Kidney epithelial cell (primary cell): ENCODE measurements at regions not wholly inside any gene's neighbourhood (a gene's known extent, or its start where the extent isn't known, plus 50 kb on each side); places are given as distances from the start of the nearest gene placed in this dataset.

ENCODE experiments used
- DNase-seq: peaks from one replicate; pipeline ENCODE4 v3.0.0-alpha.2; 2010; ENCODE audit warnings: low read depth
- H3K27me3 ChIP-seq: 2 replicates; pipeline ENCODE4 v1.6.0; 2011; ENCODE audit warnings: low read length; ENCODE audit not compliant: control insufficient read depth, insufficient read depth
- H3K36me3 ChIP-seq: 2 replicates; pipeline ENCODE4 v1.5.1; 2011; ENCODE audit warnings: low read length; ENCODE audit not compliant: control insufficient read depth, insufficient read depth
- H3K4me3 ChIP-seq: 2 replicates; pipeline ENCODE4 v1.5.1; 2011; ENCODE audit warnings: low read depth, mild to moderate bottlenecking, control low read depth, low read length
- TF ChIP-seq, protein P1 (sequence below): IDR thresholded peaks from 2 replicates; pipeline ENCODE4 v1.5.1; 2011; ENCODE audit warnings: mild to moderate bottlenecking, moderate library complexity, low read length, control low read depth, inconsistent platforms; ENCODE audit not compliant: insufficient read depth, poor library complexity, severe bottlenecking

DNA sequence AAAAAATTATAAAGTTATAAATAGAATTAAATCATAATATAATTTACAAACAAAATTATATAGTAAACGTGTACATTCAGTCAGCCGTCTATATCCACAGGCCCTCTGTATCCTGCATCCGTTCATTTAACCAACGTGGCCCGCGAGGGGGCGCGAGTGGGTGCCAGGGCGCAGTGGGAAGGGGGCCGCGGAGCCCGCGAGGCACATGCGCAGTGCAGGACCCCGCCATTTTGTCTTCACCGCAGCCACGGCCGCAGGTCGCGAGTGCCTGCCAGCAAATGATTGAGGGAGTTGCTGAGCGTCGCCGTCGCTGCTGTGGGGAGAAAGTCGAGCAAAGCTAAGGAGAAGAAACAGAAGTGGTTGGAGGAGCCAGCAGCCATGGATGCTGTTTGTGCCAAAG lies 53.4 kb upstream of the ECI2 start:
- TF ChIP-seq, protein P1, sequence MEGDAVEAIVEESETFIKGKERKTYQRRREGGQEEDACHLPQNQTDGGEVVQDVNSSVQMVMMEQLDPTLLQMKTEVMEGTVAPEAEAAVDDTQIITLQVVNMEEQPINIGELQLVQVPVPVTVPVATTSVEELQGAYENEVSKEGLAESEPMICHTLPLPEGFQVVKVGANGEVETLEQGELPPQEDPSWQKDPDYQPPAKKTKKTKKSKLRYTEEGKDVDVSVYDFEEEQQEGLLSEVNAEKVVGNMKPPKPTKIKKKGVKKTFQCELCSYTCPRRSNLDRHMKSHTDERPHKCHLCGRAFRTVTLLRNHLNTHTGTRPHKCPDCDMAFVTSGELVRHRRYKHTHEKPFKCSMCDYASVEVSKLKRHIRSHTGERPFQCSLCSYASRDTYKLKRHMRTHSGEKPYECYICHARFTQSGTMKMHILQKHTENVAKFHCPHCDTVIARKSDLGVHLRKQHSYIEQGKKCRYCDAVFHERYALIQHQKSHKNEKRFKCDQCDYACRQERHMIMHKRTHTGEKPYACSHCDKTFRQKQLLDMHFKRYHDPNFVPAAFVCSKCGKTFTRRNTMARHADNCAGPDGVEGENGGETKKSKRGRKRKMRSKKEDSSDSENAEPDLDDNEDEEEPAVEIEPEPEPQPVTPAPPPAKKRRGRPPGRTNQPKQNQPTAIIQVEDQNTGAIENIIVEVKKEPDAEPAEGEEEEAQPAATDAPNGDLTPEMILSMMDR, result no peak
- Histone ChIP-seq H3K4me3 (no peak overlapping the region), H3K27me3 (no peaks in the 10 kb centered on the region), H3K36me3 (no peaks in the 10 kb centered on the region)
- no peak for DNase-seq

DNA sequence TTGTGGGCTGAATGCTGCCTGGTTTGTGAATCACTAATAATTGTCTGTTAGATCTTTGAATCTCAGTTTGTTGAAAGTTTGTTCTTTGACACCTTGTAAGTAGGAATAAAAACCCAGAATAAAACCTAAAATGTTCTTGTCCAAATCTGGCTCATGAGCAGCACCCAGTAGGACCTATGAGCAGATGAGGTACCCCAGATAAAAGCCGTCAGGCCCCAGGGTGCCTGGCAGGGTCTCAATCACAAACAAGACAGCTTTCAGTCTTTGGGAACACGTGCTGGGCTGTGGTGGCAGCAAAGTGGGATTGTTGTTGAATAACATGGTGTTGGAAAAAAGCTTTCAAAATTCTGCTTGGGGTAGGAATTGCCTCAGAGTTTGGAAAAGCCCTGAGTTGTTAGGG lies 52.1 kb upstream of the ECI2 start:
- no peak overlapping the region for H3K4me3 ChIP-seq
- H3K36me3 ChIP-seq, result no peaks in the 10 kb centered on the region
- TF ChIP-seq, protein P1, result no peak
- H3K27me3 ChIP-seq, result no peaks in the 10 kb centered on the region
- no peak for DNase-seq

DNA sequence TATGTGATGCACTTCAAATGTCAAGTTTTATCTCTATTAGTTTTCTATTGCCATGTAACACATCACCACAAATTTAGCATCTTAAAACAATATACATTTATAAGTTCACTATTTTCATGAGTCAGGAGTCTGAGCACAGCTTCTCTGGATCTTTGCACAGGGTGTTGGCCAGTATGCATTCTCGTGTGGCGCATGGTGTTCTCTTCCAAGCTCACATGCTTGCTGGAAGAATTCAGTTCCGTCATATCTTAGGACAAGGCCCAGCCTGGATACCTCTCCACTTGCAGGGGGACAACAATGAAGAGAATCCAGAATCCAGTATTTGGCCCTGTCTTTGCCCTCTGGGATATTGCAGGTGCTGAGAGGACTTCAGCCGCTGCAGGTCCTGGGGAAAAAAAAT lies 51.0 kb upstream of the ECI2 start:
- H3K27me3 ChIP-seq, result no peaks in the 10 kb centered on the region
- TF ChIP-seq, protein P1, result no peak
- no peak for DNase-seq
- no peaks in the 10 kb centered on the region for H3K36me3 ChIP-seq
- no peak overlapping the region for H3K4me3 ChIP-seq

DNA sequence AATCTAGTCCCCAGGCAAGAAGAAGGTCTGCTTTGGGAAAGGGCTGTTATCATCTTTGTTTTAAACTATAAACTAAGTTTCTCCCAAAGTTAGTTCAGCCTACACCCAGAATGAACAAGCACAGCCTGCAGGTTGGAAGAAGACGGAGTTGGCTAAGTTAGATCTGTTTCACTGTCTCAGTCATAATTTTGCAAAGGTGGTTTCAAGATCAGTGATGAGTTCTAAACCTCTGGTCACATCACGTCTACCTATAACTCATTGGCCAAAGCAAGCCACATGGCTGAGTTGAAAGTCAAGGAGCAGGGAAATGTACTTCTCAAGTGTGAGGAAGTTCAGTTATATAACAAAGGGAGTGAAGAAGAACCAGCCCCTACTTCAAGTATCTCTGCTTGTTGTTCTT lies 50.5 kb upstream of the ECI2 start:
- H3K36me3 ChIP-seq, result no peaks in the 10 kb centered on the region
- no peaks in the 10 kb centered on the region for H3K27me3 ChIP-seq
- TF ChIP-seq, protein P1, result no peak
- H3K4me3 ChIP-seq, result no peak overlapping the region
- no peak for DNase-seq

DNA sequence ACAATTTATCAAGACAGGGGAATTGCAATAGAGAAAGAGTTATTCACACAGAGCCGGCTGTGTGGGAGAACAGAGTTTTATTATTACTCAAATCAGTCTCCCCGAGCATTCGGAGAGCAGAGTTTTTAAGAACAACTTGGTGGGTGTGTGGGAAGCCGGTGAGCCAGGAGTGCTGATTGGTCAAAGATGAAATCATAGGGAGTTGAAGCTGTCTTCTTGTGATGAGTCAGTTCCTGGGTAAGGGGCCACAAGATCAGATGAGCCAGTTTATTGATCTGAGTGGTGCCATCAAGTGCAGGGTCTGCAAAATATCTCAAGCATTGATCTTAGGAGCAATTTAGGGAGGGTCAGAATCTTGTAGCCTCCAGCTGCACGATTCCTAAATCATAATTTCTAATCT lies 50.0 kb upstream of the ECI2 start:
- TF ChIP-seq, protein P1, result no peak
- H3K27me3 ChIP-seq, result no peaks in the 10 kb centered on the region
- H3K4me3 ChIP-seq, result no peak overlapping the region
- H3K36me3 ChIP-seq, result no peaks in the 10 kb centered on the region
- no peak for DNase-seq
